ENCODE measurements at regions not wholly inside any gene's neighbourhood (a gene's known extent, or its start where the extent isn't known, plus 50 kb on each side); places are given as distances from the start of the nearest gene placed in this dataset.

DNA sequence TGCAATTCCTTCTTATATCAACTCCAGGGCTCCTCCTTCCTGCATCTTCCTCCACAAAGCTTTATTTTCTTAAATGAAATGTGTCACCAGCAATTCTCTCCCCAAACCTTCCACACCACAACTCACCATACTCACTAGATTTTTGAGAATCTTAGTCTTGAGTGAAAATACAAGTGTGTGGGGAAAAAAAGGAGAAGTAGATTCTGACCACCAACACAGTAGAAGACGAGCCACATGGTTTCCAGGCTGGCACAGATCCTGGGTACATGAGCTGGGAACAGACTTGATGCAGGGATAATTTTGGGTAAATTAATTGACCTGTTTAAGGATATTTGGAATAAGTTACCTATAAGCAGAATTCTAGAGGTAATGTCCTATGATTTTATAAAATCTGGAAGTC lies 72.8 kb upstream of the KCNJ15 start:
- no peak overlapping the region for H3K27ac ChIP-seq (ENCODE audit: insufficient read depth, low read depth, low read length, poor library complexity, severe bottlenecking)
- H3K9me3 ChIP-seq (ENCODE audit: control insufficient read depth, low read length) = no peaks in the 10 kb centered on the region
- H3K27me3 ChIP-seq (ENCODE audit: control insufficient read depth, insufficient read depth, low read length, poor library complexity, severe bottlenecking) = no peaks in the 10 kb centered on the region
- 93 to 100% methylated on average over 1 of the region's 1 CpG for WGBS, 2 experiments
- H3K4me1 ChIP-seq (ENCODE audit: control insufficient read depth, insufficient read depth, low read length) = no peaks in the 10 kb centered on the region
- no peaks in the 10 kb centered on the region for H3K36me3 ChIP-seq (ENCODE audit: control insufficient read depth, insufficient read depth, low read length)
- no peak overlapping the region for H3K4me3 ChIP-seq (ENCODE audit: insufficient read depth, low read depth, low read length)

GRCh38 chr21:38186661-38187270 lies 70.0 kb upstream of the KCNJ15 start:
- no peak overlapping the region for H3K27ac ChIP-seq (ENCODE audit: insufficient read depth, low read depth, low read length, poor library complexity, severe bottlenecking)
- no peaks in the 10 kb centered on the region for H3K36me3 ChIP-seq (ENCODE audit: control insufficient read depth, insufficient read depth, low read length)
- H3K4me3 ChIP-seq (ENCODE audit: insufficient read depth, low read depth, low read length) = no peak overlapping the region
- no peaks in the 10 kb centered on the region for H3K9me3 ChIP-seq (ENCODE audit: control insufficient read depth, low read length)
- 86 to 98% methylated on average over 1 of the region's 1 CpG for WGBS, 2 experiments
- no peaks in the 10 kb centered on the region for H3K27me3 ChIP-seq (ENCODE audit: control insufficient read depth, insufficient read depth, low read length, poor library complexity, severe bottlenecking)
- H3K4me1 ChIP-seq (ENCODE audit: control insufficient read depth, insufficient read depth, low read length) = no peaks in the 10 kb centered on the region

- WGBS, 2 experiments = 92 to 100% methylated on average over 1 of the region's 1 CpG
- no peak overlapping the region for H3K27ac ChIP-seq (ENCODE audit: insufficient read depth, low read depth, low read length, poor library complexity, severe bottlenecking)
- no peaks in the 10 kb centered on the region for H3K4me1 ChIP-seq (ENCODE audit: control insufficient read depth, insufficient read depth, low read length)
- H3K9me3 ChIP-seq (ENCODE audit: control insufficient read depth, low read length) = no peaks in the 10 kb centered on the region
- H3K36me3 ChIP-seq (ENCODE audit: control insufficient read depth, insufficient read depth, low read length) = no peaks in the 10 kb centered on the region
- no peaks in the 10 kb centered on the region for H3K27me3 ChIP-seq (ENCODE audit: control insufficient read depth, insufficient read depth, low read length, poor library complexity, severe bottlenecking)
- H3K4me3 ChIP-seq (ENCODE audit: insufficient read depth, low read depth, low read length) = no peak overlapping the region
These were observed 68.8 kb upstream of the KCNJ15 start for GRCh38 chr21:38188037-38188436.

- H3K27ac ChIP-seq (ENCODE audit: insufficient read depth, low read depth, low read length, poor library complexity, severe bottlenecking) = no peak overlapping the region
- WGBS, 2 experiments = 89 to 94% methylated on average over 2 of the region's 2 CpGs
- no peak overlapping the region for H3K4me3 ChIP-seq (ENCODE audit: insufficient read depth, low read depth, low read length)
- H3K4me1 ChIP-seq (ENCODE audit: control insufficient read depth, insufficient read depth, low read length) = no peaks in the 10 kb centered on the region
- no peaks in the 10 kb centered on the region for H3K9me3 ChIP-seq (ENCODE audit: control insufficient read depth, low read length)
- no peaks in the 10 kb centered on the region for H3K27me3 ChIP-seq (ENCODE audit: control insufficient read depth, insufficient read depth, low read length, poor library complexity, severe bottlenecking)
- H3K36me3 ChIP-seq (ENCODE audit: control insufficient read depth, insufficient read depth, low read length) = no peaks in the 10 kb centered on the region
These were observed 60.8 kb upstream of the KCNJ15 start for GRCh38 chr21:38196036-38196435.

- Histone ChIP-seq H3K4me1 (ENCODE audit: control insufficient read depth, insufficient read depth, low read length) (peaks cover 5% of the 10 kb centered on the region), H3K27me3 (ENCODE audit: control insufficient read depth, insufficient read depth, low read length, poor library complexity, severe bottlenecking) (no peaks in the 10 kb centered on the region), H3K9me3 (ENCODE audit: control insufficient read depth, low read length) (no peaks in the 10 kb centered on the region), H3K4me3 (ENCODE audit: insufficient read depth, low read depth, low read length) (no peak overlapping the region), H3K27ac (ENCODE audit: insufficient read depth, low read depth, low read length, poor library complexity, severe bottlenecking) (no peak overlapping the region), H3K36me3 (ENCODE audit: control insufficient read depth, insufficient read depth, low read length) (no peaks in the 10 kb centered on the region)
These were observed 54.0 kb upstream of the KCNJ15 start for GRCh38 chr21:38202811-38203210.

GRCh38 chr21:38203229-38203628 lies 53.6 kb upstream of the KCNJ15 start:
- Histone ChIP-seq H3K4me1 (ENCODE audit: control insufficient read depth, insufficient read depth, low read length) (peaks cover 5% of the 10 kb centered on the region), H3K36me3 (ENCODE audit: control insufficient read depth, insufficient read depth, low read length) (no peaks in the 10 kb centered on the region), H3K4me3 (ENCODE audit: insufficient read depth, low read depth, low read length) (no peak overlapping the region), H3K27ac (ENCODE audit: insufficient read depth, low read depth, low read length, poor library complexity, severe bottlenecking) (no peak overlapping the region), H3K9me3 (ENCODE audit: control insufficient read depth, low read length) (no peaks in the 10 kb centered on the region), H3K27me3 (ENCODE audit: control insufficient read depth, insufficient read depth, low read length, poor library complexity, severe bottlenecking) (no peaks in the 10 kb centered on the region)
- 92 to 95% methylated on average over 7 of the region's 7 CpGs for WGBS, 2 experiments

- WGBS, 2 experiments = 87 to 91% methylated on average over 5 of the region's 5 CpGs
- Histone ChIP-seq H3K36me3 (ENCODE audit: control insufficient read depth, insufficient read depth, low read length) (no peaks in the 10 kb centered on the region), H3K9me3 (ENCODE audit: control insufficient read depth, low read length) (no peaks in the 10 kb centered on the region), H3K4me3 (ENCODE audit: insufficient read depth, low read depth, low read length) (no peak overlapping the region), H3K27me3 (ENCODE audit: control insufficient read depth, insufficient read depth, low read length, poor library complexity, severe bottlenecking) (no peaks in the 10 kb centered on the region), H3K4me1 (ENCODE audit: control insufficient read depth, insufficient read depth, low read length) (peaks cover 5% of the 10 kb centered on the region), H3K27ac (ENCODE audit: insufficient read depth, low read depth, low read length, poor library complexity, severe bottlenecking) (no peak overlapping the region)
These were observed 50.9 kb upstream of the KCNJ15 start for GRCh38 chr21:38205940-38206339.

GRCh38 chr21:38206646-38207045 lies 50.1 kb upstream of the KCNJ15 start:
- H3K27me3 ChIP-seq (ENCODE audit: control insufficient read depth, insufficient read depth, low read length, poor library complexity, severe bottlenecking) = no peaks in the 10 kb centered on the region
- peaks cover 5% of the 10 kb centered on the region for H3K4me1 ChIP-seq (ENCODE audit: control insufficient read depth, insufficient read depth, low read length)
- no peaks in the 10 kb centered on the region for H3K36me3 ChIP-seq (ENCODE audit: control insufficient read depth, insufficient read depth, low read length)
- no peak overlapping the region for H3K4me3 ChIP-seq (ENCODE audit: insufficient read depth, low read depth, low read length)
- no peaks in the 10 kb centered on the region for H3K9me3 ChIP-seq (ENCODE audit: control insufficient read depth, low read length)
- WGBS, 2 experiments = 92% methylated on average over 10 of the region's 10 CpGs
- no peak overlapping the region for H3K27ac ChIP-seq (ENCODE audit: insufficient read depth, low read depth, low read length, poor library complexity, severe bottlenecking)

Data from ectodermal cell (in vitro differentiated cells).